CD4-positive, alpha-beta T cell treated with Interleukin-17A for 1 hour (primary cell): ENCODE measurements at regions not wholly inside any gene's neighbourhood (a gene's known extent, or its start where the extent isn't known, plus 50 kb on each side); places are given as distances from the start of the nearest gene placed in this dataset.
"Not testable (repeated sequence)": the region's sequence is repeated elsewhere in the genome, so short reads cannot be mapped to it uniquely, and the experiment has no call there.

Source experiments
- DNase-seq: peaks from one replicate; pipeline ENCODE4 v3.0.0-alpha.2; 2020

GRCh38 chr1:57530911-57531260 lies 107.0 kb upstream of the DAB1 start:
- DNase-seq, result not testable (repeated sequence)

- DNase-seq, result no peak
These were observed 106.5 kb upstream of the DAB1 start for GRCh38 chr1:57530206-57530910.

GRCh38 chr1:57522575-57522974 lies 98.7 kb upstream of the DAB1 start:
- DNase-seq, result no peak

- no peak for DNase-seq
These were observed 97.1 kb upstream of the DAB1 start for GRCh38 chr1:57520743-57521515.

- no peak for DNase-seq
These were observed 94.6 kb upstream of the DAB1 start for GRCh38 chr1:57518496-57518895.

- no peak for DNase-seq
These were observed 93.9 kb upstream of the DAB1 start for GRCh38 chr1:57517587-57518374.

- DNase-seq, result no peak
These were observed 88.5 kb upstream of the DAB1 start for GRCh38 chr1:57512386-57512785.

- DNase-seq, result no peak
These were observed 83.1 kb upstream of the DAB1 start for GRCh38 chr1:57506941-57507340.

- no peak for DNase-seq
These were observed 79.5 kb upstream of the DAB1 start for GRCh38 chr1:57503337-57503736.

- no peak for DNase-seq
These were observed 76.4 kb upstream of the DAB1 start for GRCh38 chr1:57500136-57500830.

- DNase-seq, result no peak
These were observed 70.7 kb upstream of the DAB1 start for GRCh38 chr1:57494530-57495079.

- DNase-seq, result no peak
These were observed 68.8 kb upstream of the DAB1 start for GRCh38 chr1:57492586-57493226.

GRCh38 chr1:57489358-57490036 lies 65.6 kb upstream of the DAB1 start:
- DNase-seq, result no peak

GRCh38 chr1:57485643-57486042 lies 61.8 kb upstream of the DAB1 start:
- DNase-seq, result no peak

GRCh38 chr1:57483954-57484353 lies 60.1 kb upstream of the DAB1 start:
- DNase-seq, result no peak

- no peak for DNase-seq
These were observed 55.6 kb upstream of the DAB1 start for GRCh38 chr1:57479471-57479870.

- DNase-seq, result no peak
These were observed 51.5 kb upstream of the DAB1 start for GRCh38 chr1:57475366-57475765.

GRCh38 chr1:57474137-57474750 lies 50.4 kb upstream of the DAB1 start:
- DNase-seq, result no peak
